Stomach (tissue), 4 donors: ENCODE measurements at regions not wholly inside any gene's neighbourhood (a gene's known extent, or its start where the extent isn't known, plus 50 kb on each side); places are given as distances from the start of the nearest gene placed in this dataset.

Source experiments
- EP300 ChIP-seq: sonication (generic); formaldehyde crosslinking; IDR thresholded peaks from one replicate; pipeline ENCODE4 v1.6.1; 2017; ENCODE audit warnings: antibody characterized with exemption
- POLR2AphosphoS5 ChIP-seq, 3 donors: sonication (generic); formaldehyde crosslinking; IDR thresholded peaks; one replicate each; pipeline ENCODE4 v1.6.1; 2016; ENCODE audit warnings: antibody characterized with exemption in 3 of 3
- TF ChIP-seq, protein P1 (sequence below), 7 experiments: fragments of 450-650 bp in 4 of 7; fragments of 200-600 bp in 3 of 7; sonication (generic) in 3 of 7; IDR thresholded peaks; one replicate each; pipeline ENCODE4 v1.5.1; 2016 to 2019; ENCODE audit warnings: antibody characterized with exemption in 7 of 7, control low read depth in 2 of 7, mild to moderate bottlenecking in 1 of 7

DNA sequence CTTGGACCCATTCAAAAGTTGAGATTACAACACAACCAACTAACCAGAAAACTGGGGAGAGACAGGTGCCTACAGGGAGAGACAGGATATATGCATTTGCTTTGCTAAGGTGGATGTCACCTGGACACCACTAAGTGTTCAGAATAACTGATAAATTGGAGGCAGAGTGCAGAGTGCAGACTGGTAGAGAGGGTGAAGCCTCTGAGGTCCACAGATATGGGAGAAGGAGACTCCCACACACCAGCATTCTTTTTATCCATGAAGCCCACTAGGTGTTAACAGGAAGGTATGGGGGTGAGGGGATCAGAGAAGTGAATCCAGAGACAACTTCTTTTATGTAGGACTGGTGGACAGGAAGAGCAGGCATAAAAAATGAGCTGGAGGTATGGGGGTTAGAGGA lies 1310.0 kb upstream of the ZEB2 start:
- TF ChIP-seq, protein P1, sequence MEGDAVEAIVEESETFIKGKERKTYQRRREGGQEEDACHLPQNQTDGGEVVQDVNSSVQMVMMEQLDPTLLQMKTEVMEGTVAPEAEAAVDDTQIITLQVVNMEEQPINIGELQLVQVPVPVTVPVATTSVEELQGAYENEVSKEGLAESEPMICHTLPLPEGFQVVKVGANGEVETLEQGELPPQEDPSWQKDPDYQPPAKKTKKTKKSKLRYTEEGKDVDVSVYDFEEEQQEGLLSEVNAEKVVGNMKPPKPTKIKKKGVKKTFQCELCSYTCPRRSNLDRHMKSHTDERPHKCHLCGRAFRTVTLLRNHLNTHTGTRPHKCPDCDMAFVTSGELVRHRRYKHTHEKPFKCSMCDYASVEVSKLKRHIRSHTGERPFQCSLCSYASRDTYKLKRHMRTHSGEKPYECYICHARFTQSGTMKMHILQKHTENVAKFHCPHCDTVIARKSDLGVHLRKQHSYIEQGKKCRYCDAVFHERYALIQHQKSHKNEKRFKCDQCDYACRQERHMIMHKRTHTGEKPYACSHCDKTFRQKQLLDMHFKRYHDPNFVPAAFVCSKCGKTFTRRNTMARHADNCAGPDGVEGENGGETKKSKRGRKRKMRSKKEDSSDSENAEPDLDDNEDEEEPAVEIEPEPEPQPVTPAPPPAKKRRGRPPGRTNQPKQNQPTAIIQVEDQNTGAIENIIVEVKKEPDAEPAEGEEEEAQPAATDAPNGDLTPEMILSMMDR (IDR thresholded peaks at IDR 0.05), result no peak
- TF ChIP-seq EP300 (no peak), POLR2AphosphoS5 (IDR thresholded peaks at IDR 0.05) (no peak)
